Activated T-cell treated with anti-CD3 and anti-CD28 coated beads, Interleukin-2, amount 50 U/mL, for 4 hours (primary cell): ENCODE measurements at regions not wholly inside any gene's neighbourhood (a gene's known extent, or its start where the extent isn't known, plus 50 kb on each side); places are given as distances from the start of the nearest gene placed in this dataset.
"Not testable (repeated sequence)": the region's sequence is repeated elsewhere in the genome, so short reads cannot be mapped to it uniquely, and the experiment has no call there.

Experiments used
- ATAC-seq, 2 donors: fragments of 200-7000 bp; cut with Tn5 transposase; one replicate each; pipeline ENCODE4 v1.10.0; 2021
- DNase-seq: peaks from one replicate; pipeline ENCODE4 v3.0.0-alpha.2; 2020
- H3K27me3 Mint-ChIP-seq: one replicate; pipeline ENCODE4 v1.8.0; 2021; ENCODE audit warnings: low read depth, mixed read lengths
- H3K36me3 Mint-ChIP-seq: one replicate; pipeline ENCODE4 v1.8.0; 2022; ENCODE audit warnings: mixed read lengths; ENCODE audit not compliant: insufficient read depth
- H3K4me1 Mint-ChIP-seq: one replicate; pipeline ENCODE4 v1.8.0; 2021; ENCODE audit warnings: low read depth, mixed read lengths
- H3K4me3 Mint-ChIP-seq: one replicate; pipeline ENCODE4 v1.8.0; 2021; ENCODE audit warnings: mild to moderate bottlenecking, moderate library complexity, mixed read lengths
- H3K9me3 Mint-ChIP-seq: one replicate; pipeline ENCODE4 v1.8.0; 2021; ENCODE audit warnings: mixed read lengths

GRCh38 chr2:8253781-8254180, 428.1 kb upstream of the ID2 start:
- Mint-ChIP-seq H3K4me3 (no peak overlapping the region), H3K9me3 (peaks cover 8% of the 10 kb centered on the region), H3K4me1 (peaks cover 10% of the 10 kb centered on the region), H3K27me3 (no peaks in the 10 kb centered on the region), H3K36me3 (peaks cover 2% of the 10 kb centered on the region)
- ATAC-seq (no peak), DNase-seq (no peak)

- H3K36me3 Mint-ChIP-seq, H3K4me3 Mint-ChIP-seq, H3K9me3 Mint-ChIP-seq, H3K27me3 Mint-ChIP-seq, DNase-seq: not testable (repeated sequence)
- peaks cover 10% of the 10 kb centered on the region for H3K4me1 Mint-ChIP-seq
- peak in 1 of 2 donors; percentile 23 for ATAC-seq
Observed at GRCh38 chr2:8254214-8254613, 427.6 kb upstream of the ID2 start.

GRCh38 chr2:8254791-8255447, 426.9 kb upstream of the ID2 start:
- ATAC-seq = no peak
- Mint-ChIP-seq H3K4me3 (no peak overlapping the region), H3K27me3 (no peaks in the 10 kb centered on the region), H3K36me3 (peaks cover 2% of the 10 kb centered on the region), H3K9me3 (peaks cover 8% of the 10 kb centered on the region), H3K4me1 (peaks cover 10% of the 10 kb centered on the region)
- DNase-seq = no peak

GRCh38 chr2:8255448-8255800, 426.4 kb upstream of the ID2 start:
- H3K27me3 Mint-ChIP-seq = no peaks in the 10 kb centered on the region
- peaks cover 10% of the 10 kb centered on the region for H3K4me1 Mint-ChIP-seq
- DNase-seq (no peak), ATAC-seq (no peak)
- no peak overlapping the region for H3K4me3 Mint-ChIP-seq
- H3K36me3 Mint-ChIP-seq = peaks cover under 1% of the 10 kb centered on the region
- H3K9me3 Mint-ChIP-seq = peaks cover 5% of the 10 kb centered on the region

- H3K36me3 Mint-ChIP-seq = no peaks in the 10 kb centered on the region
- no peak overlapping the region for H3K4me3 Mint-ChIP-seq
- DNase-seq = no peak
- no peaks in the 10 kb centered on the region for H3K27me3 Mint-ChIP-seq
- peaks cover 10% of the 10 kb centered on the region for H3K4me1 Mint-ChIP-seq
- H3K9me3 Mint-ChIP-seq = no peaks in the 10 kb centered on the region
- ATAC-seq = no peak
Observed at GRCh38 chr2:8256905-8257304, 425.0 kb upstream of the ID2 start.

- DNase-seq = no peak
- no peak overlapping the region for H3K4me3 Mint-ChIP-seq
- peaks cover 10% of the 10 kb centered on the region for H3K4me1 Mint-ChIP-seq
Observed at GRCh38 chr2:8257502-8257901, 424.4 kb upstream of the ID2 start.

GRCh38 chr2:8258406-8258805, 423.4 kb upstream of the ID2 start:
- DNase-seq (no peak), ATAC-seq (no peak)
- H3K4me1 Mint-ChIP-seq = peaks cover 10% of the 10 kb centered on the region
- H3K36me3 Mint-ChIP-seq = no peaks in the 10 kb centered on the region
- H3K4me3 Mint-ChIP-seq = no peak overlapping the region
- H3K9me3 Mint-ChIP-seq = no peaks in the 10 kb centered on the region
- H3K27me3 Mint-ChIP-seq = no peaks in the 10 kb centered on the region

More at GRCh38 chr2:8257502-8257901, 424.4 kb upstream of the ID2 start:
- no peaks in the 10 kb centered on the region for H3K36me3 Mint-ChIP-seq
- no peaks in the 10 kb centered on the region for H3K27me3 Mint-ChIP-seq
- ATAC-seq = no peak
- H3K9me3 Mint-ChIP-seq = no peaks in the 10 kb centered on the region

- H3K4me1 Mint-ChIP-seq = peaks cover 3% of the 10 kb centered on the region
- ATAC-seq (no peak), DNase-seq (no peak)
- H3K27me3 Mint-ChIP-seq = no peaks in the 10 kb centered on the region
- no peaks in the 10 kb centered on the region for H3K36me3 Mint-ChIP-seq
- no peak overlapping the region for H3K4me3 Mint-ChIP-seq
- H3K9me3 Mint-ChIP-seq = no peaks in the 10 kb centered on the region
Observed at GRCh38 chr2:8259106-8259840, 422.6 kb upstream of the ID2 start.

GRCh38 chr2:8259841-8260178, 422.0 kb upstream of the ID2 start:
- Mint-ChIP-seq H3K4me3 (no peak overlapping the region), H3K27me3 (no peaks in the 10 kb centered on the region), H3K36me3 (no peaks in the 10 kb centered on the region), H3K9me3 (no peaks in the 10 kb centered on the region), H3K4me1 (no peaks in the 10 kb centered on the region)
- no peak for DNase-seq
- ATAC-seq = no peak

GRCh38 chr2:8260213-8260612, 421.6 kb upstream of the ID2 start:
- Mint-ChIP-seq H3K9me3 (no peaks in the 10 kb centered on the region), H3K4me1 (no peaks in the 10 kb centered on the region), H3K36me3 (no peaks in the 10 kb centered on the region), H3K27me3 (no peaks in the 10 kb centered on the region), H3K4me3 (no peak overlapping the region)
- ATAC-seq = no peak
- no peak for DNase-seq

GRCh38 chr2:8263901-8264300, 418.0 kb upstream of the ID2 start:
- ATAC-seq = no peak
- no peaks in the 10 kb centered on the region for H3K4me1 Mint-ChIP-seq
- no peaks in the 10 kb centered on the region for H3K36me3 Mint-ChIP-seq
- no peak for DNase-seq
- no peak overlapping the region for H3K4me3 Mint-ChIP-seq
- H3K9me3 Mint-ChIP-seq = no peaks in the 10 kb centered on the region
- no peaks in the 10 kb centered on the region for H3K27me3 Mint-ChIP-seq

- Mint-ChIP-seq H3K27me3 (no peaks in the 10 kb centered on the region), H3K36me3 (no peaks in the 10 kb centered on the region), H3K4me1 (no peaks in the 10 kb centered on the region), H3K4me3 (no peak overlapping the region), H3K9me3 (no peaks in the 10 kb centered on the region)
- ATAC-seq = no peak
- no peak for DNase-seq
Observed at GRCh38 chr2:8264981-8265380, 416.9 kb upstream of the ID2 start.

- DNase-seq = no peak
- Mint-ChIP-seq H3K4me1 (no peaks in the 10 kb centered on the region), H3K36me3 (no peaks in the 10 kb centered on the region), H3K9me3 (no peaks in the 10 kb centered on the region), H3K27me3 (no peaks in the 10 kb centered on the region), H3K4me3 (no peak overlapping the region)
- no peak for ATAC-seq
Observed at GRCh38 chr2:8265476-8266226, 416.2 kb upstream of the ID2 start.

- peaks cover 2% of the 10 kb centered on the region for H3K4me1 Mint-ChIP-seq
- ATAC-seq (no peak), DNase-seq (no peak)
- no peaks in the 10 kb centered on the region for H3K27me3 Mint-ChIP-seq
- no peaks in the 10 kb centered on the region for H3K36me3 Mint-ChIP-seq
- no peak overlapping the region for H3K4me3 Mint-ChIP-seq
- H3K9me3 Mint-ChIP-seq = no peaks in the 10 kb centered on the region
Observed at GRCh38 chr2:8266563-8266962, 415.3 kb upstream of the ID2 start.

- ATAC-seq (no peak), DNase-seq (no peak)
- no peaks in the 10 kb centered on the region for H3K36me3 Mint-ChIP-seq
- H3K4me3 Mint-ChIP-seq = no peak overlapping the region
- no peaks in the 10 kb centered on the region for H3K27me3 Mint-ChIP-seq
- peaks cover 2% of the 10 kb centered on the region for H3K4me1 Mint-ChIP-seq
- H3K9me3 Mint-ChIP-seq = no peaks in the 10 kb centered on the region
Observed at GRCh38 chr2:8267048-8267447, 414.8 kb upstream of the ID2 start.
